Thymus (tissue), 11 donors: ENCODE measurements at regions not wholly inside any gene's neighbourhood (a gene's known extent, or its start where the extent isn't known, plus 50 kb on each side); places are given as distances from the start of the nearest gene placed in this dataset.

Experiments used
- DNase-seq, 9 donors: peaks; one replicate each; pipeline ENCODE4 v3.0.0-alpha.2; 2013; ENCODE audit warnings: low spot score in 9 of 9, low read depth in 6 of 9, missing footprints in 1 of 9
- H3K27ac ChIP-seq, 2 donors: one replicate each; pipeline ENCODE4 v1.5.1; 2013; ENCODE audit warnings: control low read depth in 1 of 2, low read depth in 1 of 2, low read length in 1 of 2, mild to moderate bottlenecking in 1 of 2, moderate library complexity in 1 of 2
- H3K27me3 ChIP-seq, 2 donors: one replicate each; pipeline ENCODE4 v1.5.1; 2013; ENCODE audit warnings: low read length in 1 of 2; ENCODE audit not compliant: control insufficient read depth in 2 of 2, insufficient read depth in 1 of 2
- H3K36me3 ChIP-seq, 2 donors: one replicate each; pipeline ENCODE4 v1.5.1; 2013; ENCODE audit warnings: low read length in 1 of 2, mild to moderate bottlenecking in 1 of 2, moderate library complexity in 1 of 2; ENCODE audit not compliant: control insufficient read depth in 2 of 2, insufficient read depth in 2 of 2
- H3K4me1 ChIP-seq, 2 donors: one replicate each; pipeline ENCODE4 v1.5.1; 2013; ENCODE audit warnings: low read length in 2 of 2; ENCODE audit not compliant: control insufficient read depth in 2 of 2, insufficient read depth in 2 of 2
- H3K4me3 ChIP-seq, 2 donors: one replicate each; pipeline ENCODE4 v1.5.1; 2013; ENCODE audit warnings: low read length in 2 of 2, control low read depth in 1 of 2, mild to moderate bottlenecking in 1 of 2
- H3K9me3 ChIP-seq, 2 donors: one replicate each; pipeline ENCODE4 v1.5.1; 2013; ENCODE audit warnings: low read length in 1 of 2, mild to moderate bottlenecking in 1 of 2; ENCODE audit not compliant: control insufficient read depth in 2 of 2, insufficient read depth in 1 of 2
- WGBS: extraction: QIAGEN DNeasy Blood & Tissue Kit; methylation state at CpG from one replicate; pipeline ENCODE4 v1.1.7; 2013; 5-methylcytosine and 5-hydroxymethylcytosine counted together
- donor health status: healthy.

GRCh38 chr20:22915512-22915911, 119.6 kb upstream of the SSTR4 start:
- no peaks in the 10 kb centered on the region for H3K4me1 ChIP-seq
- DNase-seq: no peak
- H3K9me3 ChIP-seq: no peaks in the 10 kb centered on the region
- 93% methylated on average over 2 of the region's 2 CpGs for WGBS
- no peaks in the 10 kb centered on the region for H3K27me3 ChIP-seq
- H3K27ac ChIP-seq: no peak overlapping the region
- H3K36me3 ChIP-seq: no peaks in the 10 kb centered on the region
- H3K4me3 ChIP-seq: no peak overlapping the region

- no peaks in the 10 kb centered on the region for H3K27me3 ChIP-seq
- H3K36me3 ChIP-seq: no peaks in the 10 kb centered on the region
- WGBS: 84% methylated on average over 12 of the region's 12 CpGs
- H3K27ac ChIP-seq: no peak overlapping the region
- no peak overlapping the region for H3K4me3 ChIP-seq
- H3K4me1 ChIP-seq: no peaks in the 10 kb centered on the region
- DNase-seq: no peak
- H3K9me3 ChIP-seq: no peaks in the 10 kb centered on the region
These were observed 118.9 kb upstream of the SSTR4 start for GRCh38 chr20:22916021-22916842.

- Histone ChIP-seq H3K4me1 (no peaks in the 10 kb centered on the region), H3K4me3 (no peak overlapping the region), H3K36me3 (no peaks in the 10 kb centered on the region), H3K9me3 (no peaks in the 10 kb centered on the region), H3K27ac (no peak overlapping the region), H3K27me3 (no peaks in the 10 kb centered on the region)
- DNase-seq: no peak
These were observed 116.7 kb upstream of the SSTR4 start for GRCh38 chr20:22918286-22918983.

GRCh38 chr20:22920898-22921297, 114.2 kb upstream of the SSTR4 start:
- no peaks in the 10 kb centered on the region for H3K9me3 ChIP-seq
- H3K27ac ChIP-seq: no peak overlapping the region
- 91% methylated on average over 5 of the region's 5 CpGs for WGBS
- DNase-seq: no peak
- no peaks in the 10 kb centered on the region for H3K27me3 ChIP-seq
- H3K36me3 ChIP-seq: no peaks in the 10 kb centered on the region
- no peaks in the 10 kb centered on the region for H3K4me1 ChIP-seq
- no peak overlapping the region for H3K4me3 ChIP-seq

- peak in 1 of 9 donors; percentile 13 for DNase-seq
These were observed 113.3 kb upstream of the SSTR4 start for GRCh38 chr20:22921595-22922421.

GRCh38 chr20:22922987-22923386, 112.1 kb upstream of the SSTR4 start:
- H3K4me1 ChIP-seq: no peaks in the 10 kb centered on the region
- no peak for DNase-seq
- 96% methylated on average over 2 of the region's 2 CpGs for WGBS

More at GRCh38 chr20:22921595-22922421, 113.3 kb upstream of the SSTR4 start:
- no peaks in the 10 kb centered on the region for H3K36me3 ChIP-seq
- H3K9me3 ChIP-seq: no peaks in the 10 kb centered on the region
- no peak overlapping the region for H3K27ac ChIP-seq
- 48% methylated on average over 7 of the region's 7 CpGs for WGBS
- H3K4me3 ChIP-seq: no peak overlapping the region
- no peaks in the 10 kb centered on the region for H3K27me3 ChIP-seq
- no peaks in the 10 kb centered on the region for H3K4me1 ChIP-seq

GRCh38 chr20:22924046-22924737, 110.9 kb upstream of the SSTR4 start:
- H3K4me1 ChIP-seq: no peaks in the 10 kb centered on the region
- WGBS: 89% methylated on average over 4 of the region's 4 CpGs
- no peak for DNase-seq
- no peak overlapping the region for H3K27ac ChIP-seq
- H3K9me3 ChIP-seq: no peaks in the 10 kb centered on the region
- H3K36me3 ChIP-seq: no peaks in the 10 kb centered on the region
- no peak overlapping the region for H3K4me3 ChIP-seq
- no peaks in the 10 kb centered on the region for H3K27me3 ChIP-seq

More at GRCh38 chr20:22922987-22923386, 112.1 kb upstream of the SSTR4 start:
- no peaks in the 10 kb centered on the region for H3K9me3 ChIP-seq
- H3K4me3 ChIP-seq: no peak overlapping the region
- H3K27ac ChIP-seq: no peak overlapping the region
- H3K27me3 ChIP-seq: no peaks in the 10 kb centered on the region
- no peaks in the 10 kb centered on the region for H3K36me3 ChIP-seq

GRCh38 chr20:22924949-22925612, 110.0 kb upstream of the SSTR4 start:
- no peaks in the 10 kb centered on the region for H3K4me1 ChIP-seq
- whole genome bisulfite sequencing: 21% methylated on average over 3 of the region's 3 CpGs
- H3K36me3 ChIP-seq: no peaks in the 10 kb centered on the region
- no peak for DNase-seq
- no peaks in the 10 kb centered on the region for H3K27me3 ChIP-seq
- H3K4me3 ChIP-seq: no peak overlapping the region
- H3K9me3 ChIP-seq: no peaks in the 10 kb centered on the region
- H3K27ac ChIP-seq: no peak overlapping the region
